IMR-90 (cell line): ENCODE measurements at regions not wholly inside any gene's neighbourhood (a gene's known extent, or its start where the extent isn't known, plus 50 kb on each side); places are given as distances from the start of the nearest gene placed in this dataset.

ENCODE experiments used
- CEBPB ChIP-seq: IDR thresholded peaks from 2 replicates; pipeline ENCODE4 v1.6.1; 2012; ENCODE audit warnings: low read depth, low read length, improper control_type of control experiment
- CHD1 ChIP-seq: IDR thresholded peaks from 2 replicates; pipeline ENCODE4 v1.6.1; 2012; ENCODE audit warnings: low read depth, low read length, improper control_type of control experiment
- CTCF ChIP-seq: conservative IDR thresholded peaks from 2 replicates; pipeline ENCODE4 v1.5.1; 2012; ENCODE audit warnings: mild to moderate bottlenecking, low read depth, low read length, improper control_type of control experiment
- MAFK ChIP-seq: IDR thresholded peaks from 2 replicates; pipeline ENCODE4 v1.6.1; 2012; ENCODE audit warnings: low read depth, low read length, improper control_type of control experiment
- MXI1 ChIP-seq: IDR thresholded peaks from 2 replicates; pipeline ENCODE4 v1.6.1; 2012; ENCODE audit warnings: low read depth, mild to moderate bottlenecking, low read length, moderate library complexity, borderline replicate concordance
- NFE2L2 ChIP-seq: fragments of 150-350 bp; IDR thresholded peaks from 2 replicates; pipeline ENCODE4 v1.6.1; 2016; ENCODE audit warnings: low read depth, mild to moderate bottlenecking, low read length
- POLR2A ChIP-seq: IDR thresholded peaks from 2 replicates; pipeline ENCODE4 v1.6.1; 2012; ENCODE audit warnings: mild to moderate bottlenecking, low read depth, low read length
- RAD21 ChIP-seq: IDR thresholded peaks from 2 replicates; pipeline ENCODE4 v1.6.1; 2012; ENCODE audit warnings: low read length, improper control_type of control experiment
- RCOR1 ChIP-seq: IDR thresholded peaks from 2 replicates; pipeline ENCODE4 v1.6.1; 2012; ENCODE audit warnings: mild to moderate bottlenecking, low read length, improper control_type of control experiment; ENCODE audit not compliant: insufficient replicate concordance

- TF ChIP-seq CTCF (no peak), CEBPB (no peak), MAFK (no peak), RAD21 (no peak), NFE2L2 (no peak), POLR2A (no peak), MXI1 (no peak), CHD1 (no peak), RCOR1 (no peak)
Measured at GRCh38 chr17:13931800-13932460, 137.4 kb upstream of the COX10 start.
